ENCODE measurements at regions not wholly inside any gene's neighbourhood (a gene's known extent, or its start where the extent isn't known, plus 50 kb on each side); places are given as distances from the start of the nearest gene placed in this dataset.

DNA sequence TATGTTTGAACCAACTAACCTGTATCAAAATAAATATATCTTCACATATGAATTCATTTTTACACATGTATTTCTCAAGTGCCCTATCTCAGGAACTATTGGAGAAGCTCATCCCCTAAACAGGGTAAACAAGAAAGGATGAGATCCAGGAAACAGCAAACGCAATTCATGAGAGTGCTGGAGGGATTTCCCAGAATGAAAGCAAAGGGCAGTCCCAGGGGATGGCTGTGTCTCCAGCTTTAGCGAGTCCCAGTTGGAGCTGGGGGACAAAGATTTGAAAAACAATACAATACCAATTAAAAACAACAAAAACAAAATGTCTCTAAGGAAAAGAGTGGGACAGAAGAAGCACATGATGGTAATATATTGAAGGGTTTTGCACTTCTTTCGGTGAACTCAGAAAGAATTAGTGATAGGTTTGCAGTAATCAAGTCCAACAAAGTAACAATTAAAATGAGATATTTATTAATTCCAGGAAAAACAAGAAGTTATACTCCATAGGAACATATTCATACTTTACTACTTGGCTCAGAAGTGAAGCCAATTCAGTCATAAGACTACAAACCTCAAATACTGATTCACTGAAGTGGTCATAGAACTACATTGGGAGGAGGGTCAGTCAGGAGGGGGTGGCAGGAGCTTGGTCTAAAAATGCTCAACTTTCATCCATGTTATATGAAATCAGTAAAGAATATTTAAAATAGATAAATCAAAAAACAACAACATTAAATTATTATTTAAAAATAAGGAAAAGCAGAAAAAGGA, 73.1 kb upstream of the PDE1A start:
- TF ChIP-seq, protein P1, sequence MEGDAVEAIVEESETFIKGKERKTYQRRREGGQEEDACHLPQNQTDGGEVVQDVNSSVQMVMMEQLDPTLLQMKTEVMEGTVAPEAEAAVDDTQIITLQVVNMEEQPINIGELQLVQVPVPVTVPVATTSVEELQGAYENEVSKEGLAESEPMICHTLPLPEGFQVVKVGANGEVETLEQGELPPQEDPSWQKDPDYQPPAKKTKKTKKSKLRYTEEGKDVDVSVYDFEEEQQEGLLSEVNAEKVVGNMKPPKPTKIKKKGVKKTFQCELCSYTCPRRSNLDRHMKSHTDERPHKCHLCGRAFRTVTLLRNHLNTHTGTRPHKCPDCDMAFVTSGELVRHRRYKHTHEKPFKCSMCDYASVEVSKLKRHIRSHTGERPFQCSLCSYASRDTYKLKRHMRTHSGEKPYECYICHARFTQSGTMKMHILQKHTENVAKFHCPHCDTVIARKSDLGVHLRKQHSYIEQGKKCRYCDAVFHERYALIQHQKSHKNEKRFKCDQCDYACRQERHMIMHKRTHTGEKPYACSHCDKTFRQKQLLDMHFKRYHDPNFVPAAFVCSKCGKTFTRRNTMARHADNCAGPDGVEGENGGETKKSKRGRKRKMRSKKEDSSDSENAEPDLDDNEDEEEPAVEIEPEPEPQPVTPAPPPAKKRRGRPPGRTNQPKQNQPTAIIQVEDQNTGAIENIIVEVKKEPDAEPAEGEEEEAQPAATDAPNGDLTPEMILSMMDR (IDR thresholded peaks at IDR 0.05) = no peak
- TF ChIP-seq POLR2AphosphoS5 (IDR thresholded peaks at IDR 0.05) = no peak

Data from stomach (tissue), 4 donors.